Esophagus (tissue), 2 donors: ENCODE measurements at regions not wholly inside any gene's neighbourhood (a gene's known extent, or its start where the extent isn't known, plus 50 kb on each side); places are given as distances from the start of the nearest gene placed in this dataset.

Experiments
- H3K27ac ChIP-seq, 2 donors: one replicate each; pipeline ENCODE4 v1.5.1; 2013; ENCODE audit warnings: low read depth in 2 of 2, mild to moderate bottlenecking in 2 of 2, inconsistent platforms in 1 of 2, low read length in 1 of 2, moderate library complexity in 1 of 2
- H3K27me3 ChIP-seq, 2 donors: one replicate each; pipeline ENCODE4 v1.6.1; 2013; ENCODE audit warnings: low read length in 2 of 2, control low read depth in 1 of 2, mild to moderate bottlenecking in 1 of 2; ENCODE audit not compliant: insufficient read depth in 2 of 2, control insufficient read depth in 1 of 2
- H3K36me3 ChIP-seq, 2 donors: one replicate each; pipeline ENCODE4 v1.6.1; 2013; ENCODE audit warnings: low read length in 1 of 2; ENCODE audit not compliant: control insufficient read depth in 2 of 2, insufficient read depth in 2 of 2
- H3K4me1 ChIP-seq, 2 donors: one replicate each; pipeline ENCODE4 v1.6.1; 2013; ENCODE audit warnings: low read length in 1 of 2; ENCODE audit not compliant: control insufficient read depth in 2 of 2, insufficient read depth in 2 of 2
- H3K4me3 ChIP-seq, 2 donors: one replicate each; pipeline ENCODE4 v1.5.1; 2013; ENCODE audit warnings: low read length in 2 of 2, mild to moderate bottlenecking in 2 of 2, low read depth in 1 of 2, moderate library complexity in 1 of 2
- H3K9me3 ChIP-seq, 2 donors: one replicate each; pipeline ENCODE4 v1.6.1; 2013; ENCODE audit warnings: mild to moderate bottlenecking in 2 of 2, low read depth in 1 of 2, low read length in 1 of 2, moderate library complexity in 1 of 2; ENCODE audit not compliant: control insufficient read depth in 2 of 2, insufficient read depth in 1 of 2
- WGBS, 2 donors: extraction: QIAGEN DNeasy Blood & Tissue Kit; methylation state at CpG; one replicate each; pipeline ENCODE4 v1.1.7; 2013; 5-methylcytosine and 5-hydroxymethylcytosine counted together
- donor health status: healthy with polysubstance abuse.
- donor health status: Bipolar disorder and iron deficiency.

- H3K4me1 ChIP-seq, result no peaks in the 10 kb centered on the region
- H3K36me3 ChIP-seq, result no peaks in the 10 kb centered on the region
- H3K27me3 ChIP-seq, result no peaks in the 10 kb centered on the region
- H3K9me3 ChIP-seq, result no peaks in the 10 kb centered on the region
- H3K27ac ChIP-seq, result no peak overlapping the region
- WGBS, 2 donors, result 79 to 86% methylated on average over 25 to 26 of the region's 26 CpGs
- no peak overlapping the region for H3K4me3 ChIP-seq
Observed at GRCh38 chr11:134515081-134515960, 103.3 kb upstream of the B3GAT1 start.

DNA sequence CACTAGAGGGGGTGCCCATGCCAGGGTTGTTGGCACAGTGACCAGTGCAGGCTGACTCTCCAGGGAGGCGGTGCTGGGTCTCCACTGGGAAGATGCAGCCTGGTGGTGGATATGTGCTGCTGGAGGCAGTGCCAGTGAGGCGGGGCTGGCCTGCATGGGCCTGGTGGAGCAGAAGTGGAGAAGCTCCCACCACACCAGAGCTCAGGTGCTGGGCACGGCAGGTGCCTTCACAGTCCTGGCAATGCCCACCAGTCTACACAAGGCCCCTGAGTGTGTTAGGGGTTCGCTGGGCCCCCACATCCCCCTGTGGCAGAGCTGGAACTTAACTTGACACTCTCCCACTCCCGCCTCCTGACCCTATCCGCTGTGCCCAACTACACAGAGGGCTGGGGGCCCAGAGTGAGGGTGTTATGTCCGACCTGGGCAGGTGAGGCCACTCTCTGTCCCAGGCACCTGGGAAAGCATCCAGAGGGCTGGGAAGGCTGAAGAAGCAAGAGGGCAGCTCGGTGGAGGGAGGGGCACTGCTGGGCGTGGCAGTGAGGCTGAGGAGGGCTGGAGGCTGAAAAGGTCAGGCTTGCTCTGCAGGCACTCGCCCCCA, 102.4 kb upstream of the B3GAT1 start:
- H3K9me3 ChIP-seq, result no peaks in the 10 kb centered on the region
- no peak overlapping the region for H3K27ac ChIP-seq
- no peaks in the 10 kb centered on the region for H3K36me3 ChIP-seq
- H3K4me3 ChIP-seq, result no peak overlapping the region
- no peaks in the 10 kb centered on the region for H3K4me1 ChIP-seq
- no peaks in the 10 kb centered on the region for H3K27me3 ChIP-seq
- WGBS, 2 donors, result 63 to 65% methylated on average over 10 of the region's 10 CpGs

GRCh38 chr11:134513585-134514120, 101.6 kb upstream of the B3GAT1 start:
- 59 to 60% methylated on average over 18 of the region's 18 CpGs for WGBS, 2 donors
- no peak overlapping the region for H3K27ac ChIP-seq

GRCh38 chr11:134512571-134513538, 100.8 kb upstream of the B3GAT1 start:
- Histone ChIP-seq H3K4me3 (no peak overlapping the region), H3K27ac (no peak overlapping the region), H3K36me3 (no peaks in the 10 kb centered on the region), H3K9me3 (no peaks in the 10 kb centered on the region), H3K27me3 (no peaks in the 10 kb centered on the region), H3K4me1 (no peaks in the 10 kb centered on the region)
- 72 to 76% methylated on average over 21 of the region's 21 CpGs for WGBS, 2 donors

More at GRCh38 chr11:134513585-134514120, 101.6 kb upstream of the B3GAT1 start:
- H3K27me3 ChIP-seq, result no peaks in the 10 kb centered on the region
- no peaks in the 10 kb centered on the region for H3K4me1 ChIP-seq
- no peaks in the 10 kb centered on the region for H3K9me3 ChIP-seq
- H3K36me3 ChIP-seq, result no peaks in the 10 kb centered on the region
- no peak overlapping the region for H3K4me3 ChIP-seq

- no peak overlapping the region for H3K4me3 ChIP-seq
- H3K36me3 ChIP-seq, result no peaks in the 10 kb centered on the region
- no peaks in the 10 kb centered on the region for H3K9me3 ChIP-seq
- H3K27ac ChIP-seq, result no peak overlapping the region
- no peaks in the 10 kb centered on the region for H3K4me1 ChIP-seq
- H3K27me3 ChIP-seq, result no peaks in the 10 kb centered on the region
- WGBS, 2 donors, result 69 to 72% methylated on average over 7 of the region's 7 CpGs
Observed at GRCh38 chr11:134512061-134512460, 100.0 kb upstream of the B3GAT1 start.

DNA sequence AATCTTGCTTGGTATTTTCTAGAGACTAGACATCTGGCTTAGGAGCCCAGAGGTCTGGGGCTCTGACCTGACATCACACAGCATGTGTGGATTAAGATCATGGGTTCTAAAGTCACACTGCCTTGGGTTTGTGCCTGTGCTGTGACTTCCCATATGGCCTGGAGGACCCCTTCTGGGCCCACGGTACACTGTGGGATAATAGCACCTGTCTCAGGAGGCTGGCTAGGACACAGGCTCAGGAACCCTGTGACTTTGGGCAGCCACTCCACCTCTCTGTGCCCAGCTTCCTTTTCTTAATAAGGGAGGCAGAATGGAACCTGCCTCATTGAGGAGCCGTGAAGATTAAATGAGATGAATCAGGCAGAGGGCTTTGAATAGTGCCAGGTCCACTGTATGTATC, 99.2 kb upstream of the B3GAT1 start:
- WGBS, 2 donors, result 85 to 89% methylated on average over 2 of the region's 2 CpGs
- Histone ChIP-seq H3K4me3 (no peak overlapping the region), H3K36me3 (no peaks in the 10 kb centered on the region), H3K27ac (no peak overlapping the region), H3K4me1 (no peaks in the 10 kb centered on the region), H3K9me3 (no peaks in the 10 kb centered on the region), H3K27me3 (no peaks in the 10 kb centered on the region)

DNA sequence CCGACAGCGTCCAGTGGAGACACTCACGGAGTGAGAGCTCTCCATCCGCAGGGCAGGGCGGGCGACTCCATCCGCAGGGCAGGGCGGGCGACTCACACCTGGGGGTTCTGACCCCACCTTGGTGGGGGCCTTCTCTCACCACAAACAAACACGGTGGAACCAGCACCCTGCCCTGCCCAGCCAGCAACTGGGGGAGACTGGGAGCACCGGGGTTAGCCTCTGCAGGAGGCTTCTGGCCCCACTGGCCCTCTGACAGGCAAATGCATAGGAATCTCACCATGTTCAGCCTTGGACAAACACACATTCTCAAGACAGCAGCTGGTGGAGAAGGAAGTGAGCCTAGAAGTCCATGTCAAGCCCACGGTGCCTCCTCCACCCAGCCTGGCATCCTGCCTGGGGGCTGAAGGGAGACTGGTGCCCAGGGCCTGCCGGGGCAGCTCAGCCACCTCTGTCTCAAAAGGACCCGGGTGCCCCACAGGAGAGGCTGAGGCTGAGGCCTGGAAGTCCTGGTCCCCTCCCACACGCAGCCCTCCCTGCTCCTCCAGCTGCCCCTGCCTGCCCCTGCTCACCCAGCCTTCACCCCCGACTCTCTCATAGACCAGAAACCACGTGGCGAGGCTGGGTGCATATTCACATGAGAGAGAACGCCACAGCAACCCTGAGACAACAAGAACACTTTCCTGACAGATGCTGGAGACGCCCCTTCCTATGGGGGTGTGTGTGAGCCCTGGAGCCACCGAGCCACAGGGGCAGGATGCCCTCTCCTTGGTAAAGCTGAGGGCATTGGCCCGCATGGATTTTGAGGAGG, 98.4 kb upstream of the B3GAT1 start:
- Histone ChIP-seq H3K4me3 (no peak overlapping the region), H3K4me1 (no peaks in the 10 kb centered on the region), H3K9me3 (no peaks in the 10 kb centered on the region), H3K27me3 (no peaks in the 10 kb centered on the region), H3K27ac (no peak overlapping the region), H3K36me3 (no peaks in the 10 kb centered on the region)
- 67 to 71% methylated on average over 22 of the region's 22 CpGs for WGBS, 2 donors

DNA sequence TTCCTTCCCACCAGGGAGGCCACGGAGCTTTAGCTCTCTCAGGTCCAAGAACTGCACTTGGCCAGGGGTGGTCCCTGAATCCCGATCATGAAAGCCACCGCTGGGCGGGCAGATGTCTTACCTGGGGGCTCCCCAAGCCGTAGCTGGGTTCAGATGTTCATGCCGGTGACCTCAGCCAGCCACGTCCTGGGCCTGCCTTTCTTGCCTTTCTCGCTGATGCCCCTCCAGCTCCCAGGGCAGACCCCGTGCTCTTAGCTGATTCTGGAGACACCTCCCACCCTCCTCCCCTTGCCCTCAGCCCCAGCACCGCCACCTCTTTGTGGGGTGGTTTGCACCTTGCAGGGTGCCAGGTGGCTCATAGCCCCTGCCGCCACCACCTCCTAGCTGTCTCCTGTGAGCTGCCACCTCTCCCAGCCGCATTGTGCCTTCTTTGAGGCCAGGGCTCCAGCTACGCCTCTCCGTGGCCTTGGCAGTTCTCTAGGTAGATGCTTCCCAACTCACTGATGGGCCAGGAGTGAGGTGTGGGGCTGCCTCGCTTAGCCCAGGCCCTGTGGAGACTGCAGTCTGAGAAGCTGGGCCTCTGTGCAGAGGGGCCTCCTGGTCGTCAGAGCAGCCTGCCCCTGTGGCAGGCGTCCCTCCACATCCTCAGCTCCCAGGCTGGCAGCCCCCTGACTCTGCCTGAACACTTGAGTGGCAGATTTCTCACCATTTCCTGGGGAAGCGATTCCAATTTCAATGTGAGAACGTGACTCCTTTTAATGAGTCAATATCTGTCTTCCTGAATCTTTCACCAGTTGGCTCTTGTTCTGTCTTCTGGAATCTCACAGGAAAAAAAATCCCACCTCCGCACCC, 97.6 kb upstream of the B3GAT1 start:
- H3K9me3 ChIP-seq, result no peaks in the 10 kb centered on the region
- WGBS, 2 donors, result 76 to 82% methylated on average over 20 of the region's 20 CpGs

More for the DNA sequence above, 97.6 kb upstream of the B3GAT1 start:
- no peaks in the 10 kb centered on the region for H3K4me1 ChIP-seq
- H3K27ac ChIP-seq, result no peak overlapping the region
- no peaks in the 10 kb centered on the region for H3K36me3 ChIP-seq
- no peak overlapping the region for H3K4me3 ChIP-seq
- H3K27me3 ChIP-seq, result no peaks in the 10 kb centered on the region
